ENCODE measurements at regions not wholly inside any gene's neighbourhood (a gene's known extent, or its start where the extent isn't known, plus 50 kb on each side); places are given as distances from the start of the nearest gene placed in this dataset.

DNA sequence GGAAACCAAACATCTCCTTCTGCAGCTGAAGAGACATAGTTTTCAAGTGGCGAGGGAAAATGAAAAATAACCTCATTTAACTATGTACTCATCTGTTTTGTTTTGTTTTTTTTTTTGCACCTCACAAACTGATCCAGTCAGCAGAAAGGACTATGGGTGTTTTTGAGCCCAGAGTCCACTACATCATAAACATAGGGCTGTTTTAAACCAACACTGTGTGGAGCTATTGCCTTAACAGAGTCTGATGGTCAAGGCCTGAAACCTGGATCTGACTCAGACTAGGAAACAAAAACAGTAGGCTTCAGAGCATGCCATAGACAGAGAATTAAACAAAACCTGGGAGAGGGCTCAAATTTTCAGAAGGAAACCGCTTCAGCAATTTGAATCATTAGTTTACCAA lies 99.3 kb upstream of the FSHB start:
- TF ChIP-seq, protein P1, sequence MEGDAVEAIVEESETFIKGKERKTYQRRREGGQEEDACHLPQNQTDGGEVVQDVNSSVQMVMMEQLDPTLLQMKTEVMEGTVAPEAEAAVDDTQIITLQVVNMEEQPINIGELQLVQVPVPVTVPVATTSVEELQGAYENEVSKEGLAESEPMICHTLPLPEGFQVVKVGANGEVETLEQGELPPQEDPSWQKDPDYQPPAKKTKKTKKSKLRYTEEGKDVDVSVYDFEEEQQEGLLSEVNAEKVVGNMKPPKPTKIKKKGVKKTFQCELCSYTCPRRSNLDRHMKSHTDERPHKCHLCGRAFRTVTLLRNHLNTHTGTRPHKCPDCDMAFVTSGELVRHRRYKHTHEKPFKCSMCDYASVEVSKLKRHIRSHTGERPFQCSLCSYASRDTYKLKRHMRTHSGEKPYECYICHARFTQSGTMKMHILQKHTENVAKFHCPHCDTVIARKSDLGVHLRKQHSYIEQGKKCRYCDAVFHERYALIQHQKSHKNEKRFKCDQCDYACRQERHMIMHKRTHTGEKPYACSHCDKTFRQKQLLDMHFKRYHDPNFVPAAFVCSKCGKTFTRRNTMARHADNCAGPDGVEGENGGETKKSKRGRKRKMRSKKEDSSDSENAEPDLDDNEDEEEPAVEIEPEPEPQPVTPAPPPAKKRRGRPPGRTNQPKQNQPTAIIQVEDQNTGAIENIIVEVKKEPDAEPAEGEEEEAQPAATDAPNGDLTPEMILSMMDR (IDR thresholded peaks at IDR 0.05; ENCODE audit: insufficient read depth, low read length, poor library complexity, severe bottlenecking): no peak
- TF ChIP-seq EZH2phosphoT487 (conservative IDR thresholded peaks at IDR 0.05; ENCODE audit: low read length): no peak

Data from SU-DHL-6 (cell line).